ENCODE measurements at regions not wholly inside any gene's neighbourhood (a gene's known extent, or its start where the extent isn't known, plus 50 kb on each side); places are given as distances from the start of the nearest gene placed in this dataset.

DNA sequence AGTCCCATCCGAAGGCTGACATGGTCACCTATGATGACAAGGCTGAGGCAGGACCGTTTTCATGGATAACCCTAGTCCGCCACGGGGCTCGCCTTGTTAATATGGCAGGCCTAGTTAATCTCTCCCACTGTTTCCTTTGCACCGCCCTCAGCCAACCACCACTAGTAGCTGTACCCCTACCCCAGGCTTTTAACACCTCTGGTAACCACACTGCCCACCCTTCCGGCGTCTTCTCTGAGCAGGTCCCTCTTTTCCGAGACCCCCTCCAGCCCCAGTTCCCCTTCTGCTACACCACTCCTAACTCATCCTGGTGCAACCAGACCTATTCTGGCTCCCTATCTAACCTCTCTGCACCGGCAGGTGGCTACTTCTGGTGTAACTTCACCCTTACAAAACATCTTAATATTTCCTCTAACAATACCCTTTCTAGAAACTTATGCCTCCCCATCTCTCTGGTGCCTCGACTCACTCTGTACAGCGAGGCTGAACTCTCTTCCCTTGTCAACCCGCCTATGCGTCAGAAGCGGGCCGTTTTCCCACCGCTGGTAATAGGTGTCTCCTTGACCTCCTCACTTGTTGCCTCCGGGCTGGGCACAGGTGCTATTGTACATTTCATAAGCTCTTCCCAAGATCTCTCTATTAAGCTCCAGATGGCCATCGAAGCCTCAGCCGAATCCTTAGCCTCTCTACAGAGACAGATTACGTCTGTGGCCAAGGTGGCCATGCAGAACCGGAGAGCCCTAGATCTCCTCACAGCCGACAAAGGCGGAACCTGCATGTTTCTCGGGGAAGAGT is 964.4 kb downstream of the RPA4 start:
- H3K9ac ChIP-seq (ENCODE audit: extremely low read depth, low read length, poor library complexity, severe bottlenecking), result no peak overlapping the region
- Mint-ChIP-seq H3K4me1 (peaks cover 15% of the 10 kb centered on the region), H3K9me3 (peaks cover 61% of the 10 kb centered on the region), H3K27me3 (ENCODE audit: insufficient read depth) (peaks cover 2% of the 10 kb centered on the region), H3K27ac (no peak overlapping the region), H3K4me3 (no peak overlapping the region), H3K36me3 (ENCODE audit: low read depth) (peaks cover 40% of the 10 kb centered on the region)
- H3K9me3 ChIP-seq (ENCODE audit: control insufficient read depth, low read length), result no peaks in the 10 kb centered on the region
- no peak overlapping the region for H3K4me3 ChIP-seq (ENCODE audit: low read length)
- H3K4me1 ChIP-seq (ENCODE audit: control insufficient read depth, insufficient read depth, low read length), result no peaks in the 10 kb centered on the region
- no peaks in the 10 kb centered on the region for H3K36me3 ChIP-seq (ENCODE audit: control insufficient read depth, insufficient read depth, low read length)
- no peaks in the 10 kb centered on the region for H3K27me3 ChIP-seq (ENCODE audit: control insufficient read depth, insufficient read depth, low read length, poor library complexity, severe bottlenecking)
- no peak overlapping the region for H3K27ac ChIP-seq (ENCODE audit: low read depth, low read length)
- 93 to 95% methylated on average over 6 to 25 of the region's 25 CpGs for WGBS, 2 experiments (ENCODE audit: insufficient coverage in 1 of 2, insufficient read length in 1 of 2)
- DNase-seq, result no peak
- TF ChIP-seq CTCF (conservative IDR thresholded peaks at IDR 0.05), result no peak

GRCh38 chrX:97849951-97850350 is 966.2 kb downstream of the RPA4 start:
- H3K9ac ChIP-seq (ENCODE audit: extremely low read depth, low read length, poor library complexity, severe bottlenecking), result no peak overlapping the region
- Mint-ChIP-seq H3K9me3 (peaks cover 45% of the 10 kb centered on the region), H3K36me3 (ENCODE audit: low read depth) (peaks cover 31% of the 10 kb centered on the region), H3K4me3 (no peak overlapping the region), H3K27ac (no peak overlapping the region), H3K27me3 (ENCODE audit: insufficient read depth) (peaks cover 4% of the 10 kb centered on the region), H3K4me1 (peaks cover 24% of the 10 kb centered on the region)
- H3K4me1 ChIP-seq (ENCODE audit: control insufficient read depth, insufficient read depth, low read length), result no peaks in the 10 kb centered on the region
- no peak overlapping the region for H3K4me3 ChIP-seq (ENCODE audit: low read length)
- no peak for TF ChIP-seq CTCF (conservative IDR thresholded peaks at IDR 0.05)
- no peaks in the 10 kb centered on the region for H3K27me3 ChIP-seq (ENCODE audit: control insufficient read depth, insufficient read depth, low read length, poor library complexity, severe bottlenecking)
- no peak overlapping the region for H3K27ac ChIP-seq (ENCODE audit: low read depth, low read length)
- no peaks in the 10 kb centered on the region for H3K36me3 ChIP-seq (ENCODE audit: control insufficient read depth, insufficient read depth, low read length)
- H3K9me3 ChIP-seq (ENCODE audit: control insufficient read depth, low read length), result no peaks in the 10 kb centered on the region
- DNase-seq, result no peak

- no peak overlapping the region for H3K27ac ChIP-seq (ENCODE audit: low read depth, low read length)
- peaks cover 22% of the 10 kb centered on the region for H3K36me3 Mint-ChIP-seq (ENCODE audit: low read depth)
- H3K9me3 Mint-ChIP-seq, result peaks cover 35% of the 10 kb centered on the region
- no peak for TF ChIP-seq CTCF (conservative IDR thresholded peaks at IDR 0.05)
- no peak for DNase-seq
- H3K27me3 Mint-ChIP-seq (ENCODE audit: insufficient read depth), result peaks cover 4% of the 10 kb centered on the region
- H3K9me3 ChIP-seq (ENCODE audit: control insufficient read depth, low read length), result no peaks in the 10 kb centered on the region
- no peak overlapping the region for H3K27ac Mint-ChIP-seq
- H3K36me3 ChIP-seq (ENCODE audit: control insufficient read depth, insufficient read depth, low read length), result no peaks in the 10 kb centered on the region
- no peak overlapping the region for H3K4me3 ChIP-seq (ENCODE audit: low read length)
- H3K4me3 Mint-ChIP-seq, result no peak overlapping the region
- no peaks in the 10 kb centered on the region for H3K27me3 ChIP-seq (ENCODE audit: control insufficient read depth, insufficient read depth, low read length, poor library complexity, severe bottlenecking)
- WGBS, 2 experiments (ENCODE audit: insufficient coverage in 1 of 2, insufficient read length in 1 of 2), result 80% methylated on average over 1 of the region's 1 CpG; no CpG with 5 or more reads in 1 of the 2 experiments
- H3K9ac ChIP-seq (ENCODE audit: extremely low read depth, low read length, poor library complexity, severe bottlenecking), result no peak overlapping the region
- H3K4me1 ChIP-seq (ENCODE audit: control insufficient read depth, insufficient read depth, low read length), result no peaks in the 10 kb centered on the region
- peaks cover 32% of the 10 kb centered on the region for H3K4me1 Mint-ChIP-seq
Measured at GRCh38 chrX:97850911-97851310, 967.2 kb downstream of the RPA4 start.

Data from endodermal cell (in vitro differentiated cells).